ENCODE measurements at regions not wholly inside any gene's neighbourhood (a gene's known extent, or its start where the extent isn't known, plus 50 kb on each side); places are given as distances from the start of the nearest gene placed in this dataset.

GRCh38 chr14:97458661-97459579 lies 661.7 kb downstream of the VRK1 start:
- DNase-seq, result no peak

- DNase-seq, result no peak
These were observed 664.9 kb downstream of the VRK1 start for GRCh38 chr14:97462081-97462480.

GRCh38 chr14:97468220-97468619 lies 671.0 kb downstream of the VRK1 start:
- no peak for DNase-seq

- no peak for DNase-seq
These were observed 680.2 kb downstream of the VRK1 start for GRCh38 chr14:97477353-97477752.

GRCh38 chr14:97485201-97485600 lies 688.0 kb downstream of the VRK1 start:
- DNase-seq, result no peak

- no peak for DNase-seq
These were observed 689.5 kb downstream of the VRK1 start for GRCh38 chr14:97486601-97487120.

GRCh38 chr14:97489750-97490149 lies 692.6 kb downstream of the VRK1 start:
- no peak for DNase-seq

- DNase-seq, result no peak
These were observed 693.4 kb downstream of the VRK1 start for GRCh38 chr14:97490521-97491070.

GRCh38 chr14:97491697-97492096 lies 694.5 kb downstream of the VRK1 start:
- DNase-seq, result no peak

- DNase-seq, result no peak
These were observed 702.8 kb downstream of the VRK1 start for GRCh38 chr14:97499790-97500481.

GRCh38 chr14:97506626-97507025 lies 709.4 kb downstream of the VRK1 start:
- DNase-seq, result no peak

- no peak for DNase-seq
These were observed 716.7 kb downstream of the VRK1 start for GRCh38 chr14:97513891-97514290.

- DNase-seq, result no peak
These were observed 720.5 kb downstream of the VRK1 start for GRCh38 chr14:97517566-97518234.

- no peak for DNase-seq
These were observed 726.8 kb downstream of the VRK1 start for GRCh38 chr14:97523936-97524335.

GRCh38 chr14:97524589-97525319 lies 727.6 kb downstream of the VRK1 start:
- DNase-seq, result no peak

- no peak for DNase-seq
These were observed 730.8 kb downstream of the VRK1 start for GRCh38 chr14:97527993-97528392.

- no peak for DNase-seq
These were observed 734.9 kb downstream of the VRK1 start for GRCh38 chr14:97532052-97532451.

GRCh38 chr14:97536421-97536820 lies 739.2 kb downstream of the VRK1 start:
- DNase-seq, result no peak

GRCh38 chr14:97538749-97539410 lies 741.7 kb downstream of the VRK1 start:
- no peak for DNase-seq

- DNase-seq, result no peak
These were observed 742.2 kb downstream of the VRK1 start for GRCh38 chr14:97539411-97539795.

- DNase-seq, result no peak
These were observed 742.7 kb downstream of the VRK1 start for GRCh38 chr14:97539884-97540283.

GRCh38 chr14:97543221-97543620 lies 746.0 kb downstream of the VRK1 start:
- no peak for DNase-seq
